ENCODE measurements at regions not wholly inside any gene's neighbourhood (a gene's known extent, or its start where the extent isn't known, plus 50 kb on each side); places are given as distances from the start of the nearest gene placed in this dataset.

- Histone ChIP-seq H3K4me3 (ENCODE audit: low read depth in 2 of 2, low read length in 2 of 2) (no peak overlapping the region), H3K4me1 (ENCODE audit: control insufficient read depth, insufficient read depth, low read length) (no peaks in the 10 kb centered on the region; the same call in 1 of the 2 replicates), H3K27me3 (ENCODE audit: control insufficient read depth, insufficient read depth, low read length) (no peaks in the 10 kb centered on the region), H3K27ac (ENCODE audit: low read length) (peak overlapping the region; percentile 8; the same call in 1 of the 2 replicates), H3K36me3 (ENCODE audit: control insufficient read depth, insufficient read depth, low read length) (no peaks in the 10 kb centered on the region), H3K9me3 (ENCODE audit: control insufficient read depth, insufficient read depth, low read depth, low read length) (no peaks in the 10 kb centered on the region)
- POLR2A ChIA-PET: interaction anchor here (0.5 kb wide), 1 partner anchor 237 kb away, joined by 4 read pairs; no protein-coding TSS in a partner anchor
- no peak for TF ChIP-seq SIN3A (IDR thresholded peaks at IDR 0.05; ENCODE audit: borderline replicate concordance, insufficient read depth, low read depth, low read length)
- TF ChIP-seq, protein P1, sequence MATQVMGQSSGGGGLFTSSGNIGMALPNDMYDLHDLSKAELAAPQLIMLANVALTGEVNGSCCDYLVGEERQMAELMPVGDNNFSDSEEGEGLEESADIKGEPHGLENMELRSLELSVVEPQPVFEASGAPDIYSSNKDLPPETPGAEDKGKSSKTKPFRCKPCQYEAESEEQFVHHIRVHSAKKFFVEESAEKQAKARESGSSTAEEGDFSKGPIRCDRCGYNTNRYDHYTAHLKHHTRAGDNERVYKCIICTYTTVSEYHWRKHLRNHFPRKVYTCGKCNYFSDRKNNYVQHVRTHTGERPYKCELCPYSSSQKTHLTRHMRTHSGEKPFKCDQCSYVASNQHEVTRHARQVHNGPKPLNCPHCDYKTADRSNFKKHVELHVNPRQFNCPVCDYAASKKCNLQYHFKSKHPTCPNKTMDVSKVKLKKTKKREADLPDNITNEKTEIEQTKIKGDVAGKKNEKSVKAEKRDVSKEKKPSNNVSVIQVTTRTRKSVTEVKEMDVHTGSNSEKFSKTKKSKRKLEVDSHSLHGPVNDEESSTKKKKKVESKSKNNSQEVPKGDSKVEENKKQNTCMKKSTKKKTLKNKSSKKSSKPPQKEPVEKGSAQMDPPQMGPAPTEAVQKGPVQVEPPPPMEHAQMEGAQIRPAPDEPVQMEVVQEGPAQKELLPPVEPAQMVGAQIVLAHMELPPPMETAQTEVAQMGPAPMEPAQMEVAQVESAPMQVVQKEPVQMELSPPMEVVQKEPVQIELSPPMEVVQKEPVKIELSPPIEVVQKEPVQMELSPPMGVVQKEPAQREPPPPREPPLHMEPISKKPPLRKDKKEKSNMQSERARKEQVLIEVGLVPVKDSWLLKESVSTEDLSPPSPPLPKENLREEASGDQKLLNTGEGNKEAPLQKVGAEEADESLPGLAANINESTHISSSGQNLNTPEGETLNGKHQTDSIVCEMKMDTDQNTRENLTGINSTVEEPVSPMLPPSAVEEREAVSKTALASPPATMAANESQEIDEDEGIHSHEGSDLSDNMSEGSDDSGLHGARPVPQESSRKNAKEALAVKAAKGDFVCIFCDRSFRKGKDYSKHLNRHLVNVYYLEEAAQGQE (IDR thresholded peaks at IDR 0.05; ENCODE audit: insufficient read depth in 1 of 2, low read depth in 2 of 2, low read length in 1 of 2): no peak
- no peak for TF ChIP-seq POLR2AphosphoS5 (IDR thresholded peaks at IDR 0.05; ENCODE audit: low read depth, low read length)
- no peak for TF ChIP-seq TCF7L2 (IDR thresholded peaks at IDR 0.05; ENCODE audit: low read depth, low read length)
- TF ChIP-seq, protein P2, sequence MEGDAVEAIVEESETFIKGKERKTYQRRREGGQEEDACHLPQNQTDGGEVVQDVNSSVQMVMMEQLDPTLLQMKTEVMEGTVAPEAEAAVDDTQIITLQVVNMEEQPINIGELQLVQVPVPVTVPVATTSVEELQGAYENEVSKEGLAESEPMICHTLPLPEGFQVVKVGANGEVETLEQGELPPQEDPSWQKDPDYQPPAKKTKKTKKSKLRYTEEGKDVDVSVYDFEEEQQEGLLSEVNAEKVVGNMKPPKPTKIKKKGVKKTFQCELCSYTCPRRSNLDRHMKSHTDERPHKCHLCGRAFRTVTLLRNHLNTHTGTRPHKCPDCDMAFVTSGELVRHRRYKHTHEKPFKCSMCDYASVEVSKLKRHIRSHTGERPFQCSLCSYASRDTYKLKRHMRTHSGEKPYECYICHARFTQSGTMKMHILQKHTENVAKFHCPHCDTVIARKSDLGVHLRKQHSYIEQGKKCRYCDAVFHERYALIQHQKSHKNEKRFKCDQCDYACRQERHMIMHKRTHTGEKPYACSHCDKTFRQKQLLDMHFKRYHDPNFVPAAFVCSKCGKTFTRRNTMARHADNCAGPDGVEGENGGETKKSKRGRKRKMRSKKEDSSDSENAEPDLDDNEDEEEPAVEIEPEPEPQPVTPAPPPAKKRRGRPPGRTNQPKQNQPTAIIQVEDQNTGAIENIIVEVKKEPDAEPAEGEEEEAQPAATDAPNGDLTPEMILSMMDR (IDR thresholded peaks at IDR 0.05): no peak
- CTCF ChIA-PET: no interaction called here
- no TSS peak for BruUV-seq (replicated peaks)
- DNase-seq (ENCODE audit: low read depth, low spot score) (no peak), ATAC-seq (no peak)
- intact Hi-C loops (cut with micrococcal nuclease; ENCODE audit: unreplicated experiment): no loop called here
- in situ Hi-C loops (cut with HindIII; ENCODE audit: low pct_unique_long_range_greater_than_20kb, low sequenced_read_pairs): no loop called here
Observed at GRCh38 chr15:31268911-31269784, 57.5 kb upstream of the KLF13 start.

DNA sequence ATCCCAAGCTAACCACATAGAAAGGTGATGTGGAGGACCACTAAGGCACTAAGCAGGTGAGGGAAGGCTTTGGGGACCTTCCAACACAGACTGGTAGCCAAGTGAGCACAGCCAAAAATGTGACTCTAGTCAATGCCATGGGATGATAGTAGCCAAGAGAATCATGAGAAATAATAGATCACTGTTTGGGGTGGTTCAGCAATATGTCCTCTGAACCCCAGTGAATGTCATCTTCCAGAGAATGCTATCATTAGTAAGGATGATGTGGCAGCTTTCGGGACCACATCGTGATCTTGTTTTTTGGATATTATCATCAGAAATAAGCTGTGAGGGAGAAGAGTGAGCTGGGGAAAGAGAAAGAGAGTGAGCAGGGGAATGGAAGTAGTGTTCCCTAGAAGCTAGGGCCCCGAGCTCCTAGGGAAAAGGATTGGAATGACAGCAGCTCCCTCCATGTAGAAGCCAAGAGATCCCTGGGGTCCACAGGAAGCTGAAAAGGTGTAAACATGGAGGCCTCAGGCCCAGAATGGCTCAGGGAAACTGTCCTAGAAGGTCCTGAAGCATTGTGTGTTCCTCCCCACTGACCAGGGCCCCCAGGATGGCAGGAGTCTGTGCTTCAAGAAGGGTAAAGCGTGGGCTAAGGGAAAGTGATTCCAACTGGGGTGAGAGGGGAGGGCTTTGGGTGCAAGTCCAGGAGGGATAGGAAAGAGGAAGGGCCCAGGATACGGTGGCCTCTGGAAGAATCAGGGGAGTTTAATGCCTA is 56.6 kb upstream of the KLF13 start:
- ATAC-seq: no peak
- H3K36me3 ChIP-seq (ENCODE audit: control insufficient read depth, insufficient read depth, low read length): no peaks in the 10 kb centered on the region
- H3K27me3 ChIP-seq (ENCODE audit: control insufficient read depth, insufficient read depth, low read length): no peaks in the 10 kb centered on the region
- no peak overlapping the region for H3K4me3 ChIP-seq (ENCODE audit: low read depth in 2 of 2, low read length in 2 of 2)
- TF ChIP-seq SIN3A (IDR thresholded peaks at IDR 0.05; ENCODE audit: borderline replicate concordance, insufficient read depth, low read depth, low read length) (no peak), POLR2AphosphoS5 (IDR thresholded peaks at IDR 0.05; ENCODE audit: low read depth, low read length) (no peak), TCF7L2 (IDR thresholded peaks at IDR 0.05; ENCODE audit: low read depth, low read length) (no peak)
- TF ChIP-seq, protein P2 (IDR thresholded peaks at IDR 0.05): no peak
- BruUV-seq (replicated peaks): no TSS peak
- ChIA-PET POLR2A (no interaction called here), CTCF (no interaction called here)
- H3K27ac ChIP-seq (ENCODE audit: low read length): peak overlapping the region; percentile 45; the same call in 1 of the 2 replicates
- no peaks in the 10 kb centered on the region for H3K9me3 ChIP-seq (ENCODE audit: control insufficient read depth, insufficient read depth, low read depth, low read length)
- peaks cover 6% of the 10 kb centered on the region for H3K4me1 ChIP-seq (ENCODE audit: control insufficient read depth, insufficient read depth, low read length)
- in situ Hi-C loops (cut with HindIII; ENCODE audit: low pct_unique_long_range_greater_than_20kb, low sequenced_read_pairs): no loop called here
- DNase-seq (ENCODE audit: low read depth, low spot score): no peak
- intact Hi-C loops (cut with micrococcal nuclease; ENCODE audit: unreplicated experiment): no loop called here

Measured in Panc1 (cell line).